AG09319 (cell line): ENCODE measurements at regions not wholly inside any gene's neighbourhood (a gene's known extent, or its start where the extent isn't known, plus 50 kb on each side); places are given as distances from the start of the nearest gene placed in this dataset.

Experiments
- DNase-seq: peaks from one replicate; pipeline ENCODE4 v3.0.0-alpha.2; 2010; ENCODE audit warnings: low read depth; ENCODE audit errors: extremely low read depth
- TF ChIP-seq, protein P1 (sequence below): IDR thresholded peaks from 2 replicates; pipeline ENCODE4 v1.5.1; 2011; ENCODE audit warnings: low read depth, mild to moderate bottlenecking, inconsistent platforms, low read length, moderate library complexity

GRCh38 chr14:85319101-85319500 lies 210.8 kb upstream of the FLRT2 start:
- TF ChIP-seq, protein P1, sequence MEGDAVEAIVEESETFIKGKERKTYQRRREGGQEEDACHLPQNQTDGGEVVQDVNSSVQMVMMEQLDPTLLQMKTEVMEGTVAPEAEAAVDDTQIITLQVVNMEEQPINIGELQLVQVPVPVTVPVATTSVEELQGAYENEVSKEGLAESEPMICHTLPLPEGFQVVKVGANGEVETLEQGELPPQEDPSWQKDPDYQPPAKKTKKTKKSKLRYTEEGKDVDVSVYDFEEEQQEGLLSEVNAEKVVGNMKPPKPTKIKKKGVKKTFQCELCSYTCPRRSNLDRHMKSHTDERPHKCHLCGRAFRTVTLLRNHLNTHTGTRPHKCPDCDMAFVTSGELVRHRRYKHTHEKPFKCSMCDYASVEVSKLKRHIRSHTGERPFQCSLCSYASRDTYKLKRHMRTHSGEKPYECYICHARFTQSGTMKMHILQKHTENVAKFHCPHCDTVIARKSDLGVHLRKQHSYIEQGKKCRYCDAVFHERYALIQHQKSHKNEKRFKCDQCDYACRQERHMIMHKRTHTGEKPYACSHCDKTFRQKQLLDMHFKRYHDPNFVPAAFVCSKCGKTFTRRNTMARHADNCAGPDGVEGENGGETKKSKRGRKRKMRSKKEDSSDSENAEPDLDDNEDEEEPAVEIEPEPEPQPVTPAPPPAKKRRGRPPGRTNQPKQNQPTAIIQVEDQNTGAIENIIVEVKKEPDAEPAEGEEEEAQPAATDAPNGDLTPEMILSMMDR: no peak

DNA sequence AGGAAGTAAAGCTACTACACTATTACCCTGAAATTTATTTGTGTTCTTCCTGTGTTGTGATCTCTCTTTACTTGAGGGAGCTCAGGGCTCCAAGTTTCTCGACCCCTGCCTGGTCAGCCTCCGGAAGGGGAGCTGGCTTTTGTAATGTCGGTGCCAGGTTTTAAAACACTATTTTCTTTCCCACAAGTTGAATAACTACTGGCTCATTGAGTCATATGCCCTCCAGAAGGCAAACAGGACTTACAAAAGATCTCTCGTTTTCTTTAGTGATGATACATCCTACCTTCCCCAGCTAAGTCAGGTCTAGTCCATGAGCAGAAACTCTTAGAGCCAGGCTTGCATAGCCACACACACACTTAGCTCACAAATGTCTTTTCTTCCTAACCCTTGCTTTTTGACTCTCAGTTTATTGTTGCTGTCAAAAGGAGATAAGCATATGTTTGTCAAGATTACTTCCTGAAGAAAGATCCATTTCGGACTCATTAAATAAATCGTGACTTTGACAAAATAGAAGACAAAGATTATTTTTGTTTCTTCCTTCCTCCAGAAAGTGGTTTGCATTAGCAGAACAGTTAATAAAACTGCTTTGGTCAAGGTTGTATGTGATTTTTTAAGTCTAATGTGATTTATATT lies 209.8 kb upstream of the FLRT2 start:
- TF ChIP-seq, protein P1: no peak
- no peak for DNase-seq

More at GRCh38 chr14:85319101-85319500, 210.8 kb upstream of the FLRT2 start:
- DNase-seq: no peak

GRCh38 chr14:85325134-85326017 lies 204.6 kb upstream of the FLRT2 start:
- TF ChIP-seq, protein P1: no peak
- DNase-seq: no peak

DNA sequence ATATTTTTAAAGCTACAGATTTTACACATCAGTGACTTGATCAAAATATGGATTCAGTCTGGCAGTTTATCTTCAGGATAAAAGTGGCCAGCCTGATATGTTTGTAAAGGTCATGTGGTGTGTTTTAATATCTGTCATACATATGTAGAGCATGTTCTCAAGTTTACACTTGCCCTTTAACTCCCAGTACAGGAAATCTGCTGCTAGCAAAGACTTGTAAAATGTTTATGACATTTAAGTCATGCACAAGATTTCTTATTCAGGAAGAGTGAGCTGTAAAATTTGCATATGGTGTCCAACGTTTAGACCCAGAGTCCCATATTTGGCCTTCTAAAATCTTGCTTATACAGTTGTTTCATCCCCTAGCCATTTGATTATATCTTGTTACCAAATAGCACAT lies 197.5 kb upstream of the FLRT2 start:
- TF ChIP-seq, protein P1: no peak
- DNase-seq: no peak

- TF ChIP-seq, protein P1: no peak
- no peak for DNase-seq
Measured at GRCh38 chr14:85333313-85333712, 196.6 kb upstream of the FLRT2 start.

DNA sequence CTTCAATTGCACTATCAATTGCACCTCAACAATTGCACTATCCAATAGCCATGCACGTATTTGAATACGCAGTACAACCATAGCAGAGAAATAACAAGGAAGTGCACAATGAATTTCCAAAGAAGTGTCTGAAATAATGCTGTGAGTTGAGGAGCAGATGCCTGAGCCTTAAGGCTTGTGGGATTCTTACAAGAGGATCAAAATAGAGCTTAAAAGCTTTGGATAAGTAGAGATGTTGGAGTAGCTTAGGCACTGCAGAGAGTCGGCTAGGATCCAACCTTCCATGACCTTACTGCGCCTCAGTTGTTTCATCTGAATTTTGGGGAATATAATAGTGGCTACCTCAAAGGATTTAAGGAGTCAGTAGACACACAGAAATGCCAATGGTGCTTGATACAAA lies 196.1 kb upstream of the FLRT2 start:
- TF ChIP-seq, protein P1: no peak
- no peak for DNase-seq

- TF ChIP-seq, protein P1: no peak
- DNase-seq: no peak
Measured at GRCh38 chr14:85334316-85334715, 195.6 kb upstream of the FLRT2 start.
